Upper lobe of left lung (tissue), 6 donors: ENCODE measurements at regions not wholly inside any gene's neighbourhood (a gene's known extent, or its start where the extent isn't known, plus 50 kb on each side); places are given as distances from the start of the nearest gene placed in this dataset.

Experiments
- ATAC-seq, 2 donors: fragments of 200-7000 bp; cut with Tn5 transposase; one replicate each; pipeline ENCODE4 v1.9.1; 2022; ENCODE audit warnings: mild to moderate bottlenecking in 2 of 2, moderate library complexity in 2 of 2; ENCODE audit not compliant: low FRiP score in 2 of 2
- DNase-seq, 2 donors: peaks; one replicate each; pipeline ENCODE4 v3.0.0-alpha.2; 2019 to 2020
- H3K27ac ChIP-seq, 4 donors: fragments of 200-600 bp; sonication (generic); one replicate each; pipeline ENCODE4 v1.5.1; 2016 to 2019
- H3K27me3 ChIP-seq, 4 donors: fragments of 200-600 bp; sonication (generic); one replicate each; pipeline ENCODE4 v1.5.1; 2017 to 2019
- H3K36me3 ChIP-seq, 4 donors: fragments of 200-600 bp; sonication (generic); one replicate each; pipeline ENCODE4 v1.5.1; 2016 to 2019
- H3K4me1 ChIP-seq, 4 donors: fragments of 200-600 bp; sonication (generic); one replicate each; pipeline ENCODE4 v1.5.1; 2018 to 2019
- H3K4me3 ChIP-seq, 4 donors: fragments of 200-600 bp; sonication (generic); one replicate each; pipeline ENCODE4 v1.5.1; 2017 to 2019; ENCODE audit warnings: mild to moderate bottlenecking in 2 of 4, moderate library complexity in 1 of 4
- H3K9me3 ChIP-seq, 4 donors: fragments of 200-600 bp; sonication (generic); one replicate each; pipeline ENCODE4 v1.5.1; 2018 to 2019
- EP300 ChIP-seq, 4 donors: sonication (generic); formaldehyde crosslinking; IDR thresholded peaks; one replicate each; pipeline ENCODE4 v1.5.1; 2017; ENCODE audit warnings: antibody characterized with exemption in 4 of 4, control low read depth in 2 of 4
- POLR2A ChIP-seq, 4 donors: fragments of 450-650 bp; IDR thresholded peaks; one replicate each; pipeline ENCODE4 v1.5.1; 2016 to 2017; ENCODE audit warnings: antibody characterized with exemption in 4 of 4, mild to moderate bottlenecking in 2 of 4
- POLR2AphosphoS5 ChIP-seq, 2 donors: sonication (generic); formaldehyde crosslinking; IDR thresholded peaks; one replicate each; pipeline ENCODE4 v1.5.1; 2017; ENCODE audit warnings: antibody characterized with exemption in 2 of 2
- WGBS, 2 donors: methylation state at CpG; one replicate each; pipeline ENCODE4 v1.1.5; 2017 to 2018; 5-methylcytosine and 5-hydroxymethylcytosine counted together
- TF ChIP-seq, protein P1 (sequence below), 6 experiments: fragments of 450-650 bp in 4 of 6; fragments of 200-600 bp in 2 of 6; sonication (generic) in 2 of 6; IDR thresholded peaks; one replicate each; pipeline ENCODE4 v1.5.1; 2016 to 2019; ENCODE audit warnings: antibody characterized with exemption in 6 of 6
- donor health status: DM: no; HTN: no; CAD: no; lungs with moderate emphysema.
- donor health status: DM: no; HTN: yes; CAD: no; lungs with severe emphysema.

DNA sequence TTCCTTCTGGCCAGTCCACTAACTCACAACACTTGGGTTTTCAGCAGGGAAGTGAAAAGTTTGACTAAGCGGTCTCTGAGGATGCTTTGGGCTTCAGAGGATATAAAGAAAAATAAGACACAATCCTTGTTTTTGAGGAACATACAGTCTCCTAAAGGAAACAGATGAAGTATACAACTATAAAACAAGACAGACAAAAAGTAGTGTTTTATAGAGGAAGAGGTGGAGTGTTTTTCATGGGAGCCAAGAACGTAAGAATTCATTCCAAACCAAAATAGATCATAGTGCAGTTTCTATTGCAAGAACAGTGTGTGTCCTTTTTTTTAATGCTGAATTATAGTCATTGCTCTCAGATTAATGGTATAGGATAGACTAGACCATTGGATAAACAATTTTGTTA, 586.9 kb upstream of the BRINP1 start:
- no peaks in the 10 kb centered on the region for H3K36me3 ChIP-seq
- ATAC-seq (no peak), DNase-seq (no peak)
- no peaks in the 10 kb centered on the region for H3K27me3 ChIP-seq
- H3K27ac ChIP-seq, result no peak overlapping the region
- WGBS, 2 donors, result 60 to 69% methylated on average over 2 of the region's 2 CpGs
- TF ChIP-seq EP300 (IDR thresholded peaks at IDR 0.05), result no peak
- TF ChIP-seq POLR2AphosphoS5 (IDR thresholded peaks at IDR 0.05), result no peak
- no peak for TF ChIP-seq POLR2A (IDR thresholded peaks at IDR 0.05)
- TF ChIP-seq, protein P1, sequence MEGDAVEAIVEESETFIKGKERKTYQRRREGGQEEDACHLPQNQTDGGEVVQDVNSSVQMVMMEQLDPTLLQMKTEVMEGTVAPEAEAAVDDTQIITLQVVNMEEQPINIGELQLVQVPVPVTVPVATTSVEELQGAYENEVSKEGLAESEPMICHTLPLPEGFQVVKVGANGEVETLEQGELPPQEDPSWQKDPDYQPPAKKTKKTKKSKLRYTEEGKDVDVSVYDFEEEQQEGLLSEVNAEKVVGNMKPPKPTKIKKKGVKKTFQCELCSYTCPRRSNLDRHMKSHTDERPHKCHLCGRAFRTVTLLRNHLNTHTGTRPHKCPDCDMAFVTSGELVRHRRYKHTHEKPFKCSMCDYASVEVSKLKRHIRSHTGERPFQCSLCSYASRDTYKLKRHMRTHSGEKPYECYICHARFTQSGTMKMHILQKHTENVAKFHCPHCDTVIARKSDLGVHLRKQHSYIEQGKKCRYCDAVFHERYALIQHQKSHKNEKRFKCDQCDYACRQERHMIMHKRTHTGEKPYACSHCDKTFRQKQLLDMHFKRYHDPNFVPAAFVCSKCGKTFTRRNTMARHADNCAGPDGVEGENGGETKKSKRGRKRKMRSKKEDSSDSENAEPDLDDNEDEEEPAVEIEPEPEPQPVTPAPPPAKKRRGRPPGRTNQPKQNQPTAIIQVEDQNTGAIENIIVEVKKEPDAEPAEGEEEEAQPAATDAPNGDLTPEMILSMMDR (IDR thresholded peaks at IDR 0.05), result no peak
- peaks cover 0 to 5% (median 0%) of the 10 kb centered on the region in 4 donors for H3K4me1 ChIP-seq
- H3K9me3 ChIP-seq, result no peaks in the 10 kb centered on the region
- H3K4me3 ChIP-seq, result no peak overlapping the region

DNA sequence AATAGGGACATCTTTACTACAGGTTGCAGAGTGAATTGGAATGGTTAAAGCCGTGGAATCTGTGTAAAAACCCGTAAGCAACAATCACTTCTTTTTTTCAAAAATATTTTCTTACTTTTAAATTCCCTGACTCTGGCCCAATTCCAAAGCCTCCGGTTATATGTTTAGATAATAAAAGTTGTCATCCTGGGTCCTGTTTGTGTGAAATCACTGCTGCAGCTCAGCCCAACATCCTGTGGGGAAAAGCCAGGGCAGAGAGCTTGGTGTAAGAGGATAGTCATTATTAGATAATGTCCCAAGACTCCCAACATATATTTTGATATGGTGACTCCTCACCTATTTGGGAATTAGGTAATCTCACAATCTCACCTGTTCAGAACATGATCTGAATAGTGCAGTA, 586.0 kb upstream of the BRINP1 start:
- ATAC-seq (no peak), DNase-seq (no peak)
- TF ChIP-seq POLR2AphosphoS5 (IDR thresholded peaks at IDR 0.05) (no peak), POLR2A (IDR thresholded peaks at IDR 0.05) (no peak), EP300 (IDR thresholded peaks at IDR 0.05) (no peak)
- TF ChIP-seq, protein P1 (IDR thresholded peaks at IDR 0.05), result no peak
- 53 to 61% methylated on average over 3 of the region's 3 CpGs for WGBS, 2 donors
- Histone ChIP-seq H3K4me3 (no peak overlapping the region), H3K9me3 (no peaks in the 10 kb centered on the region), H3K27me3 (no peaks in the 10 kb centered on the region), H3K4me1 (peaks cover 0 to 5% (median 0%) of the 10 kb centered on the region in 4 donors), H3K27ac (no peak overlapping the region), H3K36me3 (no peaks in the 10 kb centered on the region)

DNA sequence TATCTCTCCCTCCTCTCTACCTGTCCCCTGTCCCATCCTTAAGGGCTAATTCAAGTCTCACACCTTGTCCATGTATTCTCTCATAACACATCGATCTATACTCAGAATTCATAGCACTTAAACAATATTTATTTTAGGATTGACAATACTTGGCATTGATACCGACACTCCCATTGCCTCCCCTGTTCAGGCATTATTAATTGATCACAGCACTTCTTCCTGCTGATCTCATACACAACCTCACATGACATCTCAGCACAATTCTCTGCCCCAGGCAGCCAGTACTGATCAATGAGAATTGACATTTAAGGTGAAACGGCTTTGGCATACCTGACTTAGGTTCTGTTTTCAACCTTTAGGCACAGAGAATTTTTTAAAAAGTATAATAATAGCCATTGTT, 582.4 kb upstream of the BRINP1 start:
- DNase-seq (no peak), ATAC-seq (no peak)
- H3K27me3 ChIP-seq, result no peaks in the 10 kb centered on the region
- H3K4me3 ChIP-seq, result no peak overlapping the region
- no peak for TF ChIP-seq POLR2AphosphoS5 (IDR thresholded peaks at IDR 0.05)
- TF ChIP-seq POLR2A (IDR thresholded peaks at IDR 0.05), result no peak
- TF ChIP-seq, protein P1 (IDR thresholded peaks at IDR 0.05), result no peak
- TF ChIP-seq EP300 (IDR thresholded peaks at IDR 0.05), result no peak
- H3K4me1 ChIP-seq, result peaks cover 0 to 5% (median 0%) of the 10 kb centered on the region in 4 donors
- H3K27ac ChIP-seq, result no peak overlapping the region
- WGBS, 2 donors, result 75 to 76% methylated on average over 3 of the region's 3 CpGs
- no peaks in the 10 kb centered on the region for H3K36me3 ChIP-seq
- H3K9me3 ChIP-seq, result no peaks in the 10 kb centered on the region

DNA sequence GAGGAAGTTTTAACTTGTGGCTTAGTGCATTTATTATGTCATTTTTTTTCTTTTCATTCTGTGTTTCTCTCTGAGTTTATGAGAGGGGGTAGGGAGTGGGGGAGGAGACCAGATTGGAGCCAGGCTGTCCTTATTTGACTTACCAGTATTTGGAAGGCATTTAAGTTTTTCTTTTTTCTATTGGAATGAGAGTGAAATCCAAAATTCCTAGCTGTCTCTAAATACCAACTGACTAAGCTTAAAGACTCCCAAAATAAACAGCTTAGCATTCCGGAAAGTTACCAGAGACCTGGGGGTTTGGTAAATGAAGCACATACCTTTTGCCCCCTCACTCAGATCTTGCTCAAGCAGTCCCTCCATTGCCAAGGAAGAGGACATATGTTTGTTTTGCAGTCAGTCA, 581.9 kb upstream of the BRINP1 start:
- ATAC-seq (peak in 1 of 2 donors; percentile 38), DNase-seq (no peak)
- peaks cover 0 to 1% (median 0%) of the 10 kb centered on the region in 4 donors for H3K4me1 ChIP-seq
- no peaks in the 10 kb centered on the region for H3K9me3 ChIP-seq
- no peak overlapping the region for H3K27ac ChIP-seq
- H3K4me3 ChIP-seq, result no peak overlapping the region
- TF ChIP-seq POLR2A (IDR thresholded peaks at IDR 0.05), result no peak
- TF ChIP-seq EP300 (IDR thresholded peaks at IDR 0.05), result peak in 1 of 4 donors; percentile 17
- TF ChIP-seq, protein P1 (IDR thresholded peaks at IDR 0.05), result no peak
- WGBS, 2 donors, result 48 to 50% methylated on average over 1 of the region's 1 CpG
- H3K27me3 ChIP-seq, result no peaks in the 10 kb centered on the region
- no peaks in the 10 kb centered on the region for H3K36me3 ChIP-seq

DNA sequence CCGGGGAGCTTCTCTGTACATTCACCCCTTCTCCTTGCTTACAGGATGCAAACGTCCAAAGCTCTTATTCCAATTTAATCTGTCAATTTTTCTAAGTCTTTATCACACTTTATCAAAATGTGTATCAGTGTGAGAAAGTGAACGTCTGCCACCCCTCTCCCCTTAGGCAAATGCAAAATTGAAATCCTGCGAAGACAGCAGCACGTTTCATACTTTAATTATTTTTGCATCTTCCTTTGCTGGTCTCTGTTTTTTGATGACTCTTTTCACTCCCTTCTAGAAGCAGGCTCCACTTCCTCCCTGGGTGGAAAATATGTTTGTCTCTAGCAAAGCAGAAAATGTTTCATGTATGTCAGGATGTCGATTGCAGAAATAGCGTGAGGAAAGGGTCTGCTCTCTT, 576.5 kb upstream of the BRINP1 start:
- Histone ChIP-seq H3K36me3 (no peaks in the 10 kb centered on the region), H3K27ac (no peak overlapping the region), H3K4me1 (peaks cover 0 to 2% (median 0%) of the 10 kb centered on the region in 4 donors), H3K9me3 (no peaks in the 10 kb centered on the region), H3K4me3 (no peak overlapping the region), H3K27me3 (no peaks in the 10 kb centered on the region)
- WGBS, 2 donors, result 79 to 82% methylated on average over 7 of the region's 7 CpGs
- ATAC-seq (no peak), DNase-seq (no peak)
- TF ChIP-seq POLR2AphosphoS5 (IDR thresholded peaks at IDR 0.05) (no peak), POLR2A (IDR thresholded peaks at IDR 0.05) (no peak), EP300 (IDR thresholded peaks at IDR 0.05) (no peak)
- TF ChIP-seq, protein P1 (IDR thresholded peaks at IDR 0.05), result no peak
